ENCODE measurements at regions not wholly inside any gene's neighbourhood (a gene's known extent, or its start where the extent isn't known, plus 50 kb on each side); places are given as distances from the start of the nearest gene placed in this dataset.

GRCh38 chr15:98444138-98444537 lies 204.2 kb upstream of the IGF1R start:
- no peak for TF ChIP-seq CTCF (IDR thresholded peaks at IDR 0.05)
- TF ChIP-seq POLR2A (IDR thresholded peaks at IDR 0.05): no peak
- H3K27ac ChIP-seq: no peak overlapping the region
- no peak for DNase-seq
- H3K36me3 ChIP-seq: no peaks in the 10 kb centered on the region
- intact Hi-C loops (cut with DNase I): loop anchor here (10.0 kb wide), 1 partner anchor 191 kb away; no protein-coding TSS in a partner anchor
- H3K4me3 ChIP-seq: no peak overlapping the region
- no peaks in the 10 kb centered on the region for H3K9me3 ChIP-seq
- 25 to 52% methylated on average over 8 to 9 of the region's 9 CpGs for WGBS, 2 donors
- H3K27me3 ChIP-seq: peaks cover 0 to 23% (median 0%) of the 10 kb centered on the region in 4 donors
- peaks cover 0 to 14% (median 7%) of the 10 kb centered on the region in 3 donors for H3K4me1 ChIP-seq

- no peak overlapping the region for H3K27ac ChIP-seq
- no peak overlapping the region for H3K4me3 ChIP-seq
- no peaks in the 10 kb centered on the region for H3K9me3 ChIP-seq
- intact Hi-C loops (cut with DNase I): loop anchor here (10.0 kb wide), 1 partner anchor 189 kb away; no protein-coding TSS in a partner anchor
- peaks cover 0 to 14% (median 7%) of the 10 kb centered on the region in 3 donors for H3K4me1 ChIP-seq
- H3K36me3 ChIP-seq: no peaks in the 10 kb centered on the region
- TF ChIP-seq CTCF (IDR thresholded peaks at IDR 0.05) (no peak), POLR2A (IDR thresholded peaks at IDR 0.05) (no peak)
- 87 to 90% methylated on average over 11 of the region's 11 CpGs for WGBS, 2 donors
- no peak for DNase-seq
- peaks cover 0 to 28% (median 0%) of the 10 kb centered on the region in 4 donors for H3K27me3 ChIP-seq
Observed at GRCh38 chr15:98445315-98445714, 203.0 kb upstream of the IGF1R start.

GRCh38 chr15:98446083-98446482 lies 202.3 kb upstream of the IGF1R start:
- Histone ChIP-seq H3K4me1 (peaks cover 0 to 14% (median 7%) of the 10 kb centered on the region in 3 donors), H3K9me3 (no peaks in the 10 kb centered on the region), H3K4me3 (no peak overlapping the region), H3K27ac (no peak overlapping the region), H3K27me3 (peaks cover 0 to 30% (median 0%) of the 10 kb centered on the region in 4 donors), H3K36me3 (no peaks in the 10 kb centered on the region)
- TF ChIP-seq CTCF (IDR thresholded peaks at IDR 0.05) (no peak), POLR2A (IDR thresholded peaks at IDR 0.05) (no peak)
- no peak for DNase-seq
- intact Hi-C loops (cut with DNase I): loop anchor here (10.0 kb wide), 1 partner anchor 189 kb away; no protein-coding TSS in a partner anchor
- WGBS, 2 donors: 60 to 91% methylated on average over 1 to 8 of the region's 8 CpGs

- H3K9me3 ChIP-seq: no peaks in the 10 kb centered on the region
- intact Hi-C loops (cut with DNase I): loop anchor here (10.0 kb wide), 1 partner anchor 188 kb away; no protein-coding TSS in a partner anchor
- H3K4me3 ChIP-seq: no peak overlapping the region
- TF ChIP-seq CTCF (IDR thresholded peaks at IDR 0.05) (no peak), POLR2A (IDR thresholded peaks at IDR 0.05) (no peak)
- no peaks in the 10 kb centered on the region for H3K36me3 ChIP-seq
- H3K27ac ChIP-seq: no peak overlapping the region
- DNase-seq: no peak
- H3K27me3 ChIP-seq: peaks cover 0 to 30% (median 0%) of the 10 kb centered on the region in 4 donors
- H3K4me1 ChIP-seq: peaks cover 0 to 14% (median 7%) of the 10 kb centered on the region in 3 donors
- WGBS, 2 donors: 73 to 76% methylated on average over 8 of the region's 8 CpGs
Observed at GRCh38 chr15:98447069-98447468, 201.3 kb upstream of the IGF1R start.

- Histone ChIP-seq H3K9me3 (no peaks in the 10 kb centered on the region), H3K36me3 (no peaks in the 10 kb centered on the region), H3K27me3 (peaks cover 0 to 9% (median 0%) of the 10 kb centered on the region in 4 donors), H3K27ac (no peak overlapping the region), H3K4me3 (no peak overlapping the region), H3K4me1 (no peaks in the 10 kb centered on the region)
- TF ChIP-seq CTCF (IDR thresholded peaks at IDR 0.05) (no peak), POLR2A (IDR thresholded peaks at IDR 0.05) (no peak)
- no peak for DNase-seq
- 72 to 77% methylated on average over 9 to 11 of the region's 11 CpGs for WGBS, 2 donors
- intact Hi-C loops (cut with DNase I): no loop called here
Observed at GRCh38 chr15:98451236-98451635, 197.1 kb upstream of the IGF1R start.

All from esophagus squamous epithelium (tissue), 5 donors.